ENCODE measurements at regions not wholly inside any gene's neighbourhood (a gene's known extent, or its start where the extent isn't known, plus 50 kb on each side); places are given as distances from the start of the nearest gene placed in this dataset.

DNA sequence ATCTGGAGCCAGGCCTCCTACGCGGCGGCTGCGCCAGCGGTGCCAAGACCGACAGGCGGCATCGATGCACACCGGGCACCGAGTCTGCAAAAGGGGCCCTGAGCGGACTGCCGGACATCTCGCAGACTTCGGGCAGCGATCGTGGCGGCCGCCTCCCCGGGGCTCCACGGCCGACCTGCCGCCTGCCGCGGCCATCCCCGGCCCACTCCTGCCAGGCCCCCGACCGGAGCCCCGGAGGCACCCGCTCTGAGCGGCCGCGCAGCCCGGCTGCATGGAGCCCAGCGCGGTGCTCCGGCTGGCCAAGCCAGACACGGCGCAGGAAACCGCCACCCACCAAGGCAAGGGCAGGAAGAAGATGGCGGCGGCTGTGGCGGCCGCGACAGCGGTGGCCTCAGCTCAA, 154.2 kb upstream of the KCTD7 start:
- no peak for TF ChIP-seq EZH2 (IDR thresholded peaks at IDR 0.05)
- TF ChIP-seq POLR2AphosphoS5 (IDR thresholded peaks at IDR 0.05; ENCODE audit: borderline replicate concordance, low read depth, low read length) = no peak

Data from SK-N-MC (cell line).